ENCODE measurements at regions not wholly inside any gene's neighbourhood (a gene's known extent, or its start where the extent isn't known, plus 50 kb on each side); places are given as distances from the start of the nearest gene placed in this dataset.

GRCh38 chr4:112982680-112983079, 66.8 kb upstream of the ANK2 start:
- no peak for TF ChIP-seq POLR2A (IDR thresholded peaks at IDR 0.05; ENCODE audit: extremely low read depth, insufficient read length)
- no peak for TF ChIP-seq CTCF (IDR thresholded peaks at IDR 0.05; ENCODE audit: low read depth, low read length)
- TF ChIP-seq MAX (IDR thresholded peaks at IDR 0.05; ENCODE audit: low read depth, low read length) = no peak

Measured in NB4 (cell line).